ENCODE measurements at regions not wholly inside any gene's neighbourhood (a gene's known extent, or its start where the extent isn't known, plus 50 kb on each side); places are given as distances from the start of the nearest gene placed in this dataset.

DNA sequence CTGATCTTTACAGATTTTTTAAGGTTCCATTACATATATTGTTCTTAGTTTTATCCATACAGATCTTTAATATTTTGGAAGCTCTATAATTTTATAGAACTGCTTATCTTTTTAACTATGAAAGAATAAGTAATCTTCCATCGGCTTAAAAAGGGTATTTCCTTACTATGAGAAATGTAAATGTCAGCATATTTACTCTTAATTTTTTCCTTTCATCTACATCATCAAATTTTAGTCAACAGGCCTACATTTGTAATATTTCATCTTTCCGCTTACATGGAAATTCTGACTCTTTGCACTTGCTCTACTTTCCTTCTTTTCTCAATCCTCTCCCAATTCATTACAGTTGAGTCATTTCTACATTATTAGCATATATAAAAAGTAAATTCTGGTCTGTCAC, 111.3 kb upstream of the GOLGA6L6 start:
- H4K5ac ChIP-seq (ENCODE audit: low read depth, low read length), result no peak overlapping the region
- no peak overlapping the region for H3K9ac ChIP-seq (ENCODE audit: low read depth, low read length)
- H3K14ac ChIP-seq (replicated peaks; ENCODE audit: low read depth, low read length), result no peak overlapping the region
- CTCF ChIA-PET, result no interaction called here
- peak; percentile 92 for TF ChIP-seq MAFK (IDR thresholded peaks at IDR 0.05; ENCODE audit: low read depth, low read length)
- TF ChIP-seq, protein P1, sequence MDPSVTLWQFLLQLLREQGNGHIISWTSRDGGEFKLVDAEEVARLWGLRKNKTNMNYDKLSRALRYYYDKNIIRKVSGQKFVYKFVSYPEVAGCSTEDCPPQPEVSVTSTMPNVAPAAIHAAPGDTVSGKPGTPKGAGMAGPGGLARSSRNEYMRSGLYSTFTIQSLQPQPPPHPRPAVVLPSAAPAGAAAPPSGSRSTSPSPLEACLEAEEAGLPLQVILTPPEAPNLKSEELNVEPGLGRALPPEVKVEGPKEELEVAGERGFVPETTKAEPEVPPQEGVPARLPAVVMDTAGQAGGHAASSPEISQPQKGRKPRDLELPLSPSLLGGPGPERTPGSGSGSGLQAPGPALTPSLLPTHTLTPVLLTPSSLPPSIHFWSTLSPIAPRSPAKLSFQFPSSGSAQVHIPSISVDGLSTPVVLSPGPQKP (IDR thresholded peaks at IDR 0.05; ENCODE audit: borderline replicate concordance, low read depth, low read length), result no peak
- ATAC-seq (ENCODE audit: low read depth), result no peak
- POLR2A ChIA-PET (ENCODE audit: unreplicated experiment), result no interaction called here
- H3K79me1 ChIP-seq (ENCODE audit: low read depth in 1 of 2, low read length in 2 of 2), result no peaks in the 10 kb centered on the region
- H3K27ac ChIP-seq (ENCODE audit: insufficient read depth, low read length), result no peak overlapping the region
- no peak for DNase-seq
- intact Hi-C loops (cut with micrococcal nuclease), result no loop called here
- no peak overlapping the region for H3K23ac ChIP-seq (ENCODE audit: low read depth, low read length)
- no TSS peak for BruUV-seq (replicated peaks)
- WGBS, 2 experiments (ENCODE audit: extremely low coverage in 2 of 2, insufficient read length in 1 of 2), result 100% methylated on average over 1 of the region's 2 CpGs; no CpG with 5 or more reads in 1 of the 2 experiments
- no peak overlapping the region for H2AK5ac ChIP-seq (ENCODE audit: low read depth, low read length)
- H2BK120ac ChIP-seq (ENCODE audit: low read depth, low read length), result no peak overlapping the region
- peaks cover 2% of the 10 kb centered on the region; the same call in 1 of the 2 replicates for H3K9me3 ChIP-seq (ENCODE audit: control insufficient read depth, insufficient read depth, low read length)
- no peak overlapping the region for H4K8ac ChIP-seq (ENCODE audit: low read depth in 2 of 2, low read length in 2 of 2)
- H2BK15ac ChIP-seq (ENCODE audit: low read depth, low read length), result no peak overlapping the region
- no peaks in the 10 kb centered on the region for H3K27me3 ChIP-seq (ENCODE audit: control insufficient read depth, insufficient read depth, low read length)
- H3K9me1 ChIP-seq (ENCODE audit: insufficient read depth, low read length), result no peaks in the 10 kb centered on the region
- H2AFZ ChIP-seq (replicated peaks; ENCODE audit: low read length, poor library complexity), result no peak overlapping the region
- H2BK20ac ChIP-seq (ENCODE audit: low read depth, low read length), result no peak overlapping the region
- no peak overlapping the region for H2AK9ac ChIP-seq (replicated peaks; ENCODE audit: low read depth, low read length, poor library complexity)
- dilution Hi-C loops (cut with HindIII; ENCODE audit: low sequenced_read_pairs, unreplicated experiment), result no loop called here
- H2BK5ac ChIP-seq (ENCODE audit: low read depth, low read length, poor library complexity, severe bottlenecking), result no peak overlapping the region
- H3K56ac ChIP-seq (ENCODE audit: extremely low read depth, insufficient read depth, low read length), result no peak overlapping the region
- H3K4me1 ChIP-seq (ENCODE audit: control insufficient read depth, insufficient read depth, low read length), result no peaks in the 10 kb centered on the region
- no peak overlapping the region for H3K4me2 ChIP-seq (ENCODE audit: low read depth, low read length)
- H4K91ac ChIP-seq (ENCODE audit: insufficient read depth, low read depth, low read length), result no peak overlapping the region
- in situ Hi-C loops (cut with MboI; ENCODE audit: low sequenced_read_pairs), result no loop called here
- H3K4me3 ChIP-seq (ENCODE audit: insufficient read depth, low read depth, low read length), result no peak overlapping the region
- no peak overlapping the region for H3K18ac ChIP-seq (ENCODE audit: low read depth, low read length)
- H3K36me3 ChIP-seq (ENCODE audit: control insufficient read depth, insufficient read depth, low read length), result no peaks in the 10 kb centered on the region
- H3K4ac ChIP-seq (ENCODE audit: low read depth, low read length), result no peak overlapping the region
- H4K20me1 ChIP-seq (ENCODE audit: insufficient read depth, low read length), result no peaks in the 10 kb centered on the region
